Limb (tissue), 2 donors: ENCODE measurements at regions not wholly inside any gene's neighbourhood (a gene's known extent, or its start where the extent isn't known, plus 50 kb on each side); places are given as distances from the start of the nearest gene placed in this dataset.
A peak's percentile ranks its signal among the peaks of the same experiment; 100 is the strongest.

Source experiments
- DNase-seq, 2 donors: peaks; one replicate each; pipeline ENCODE4 v3.0.0-alpha.2; 2016; ENCODE audit errors: extremely low spot score in 2 of 2

- peak in 1 of 2 donors; percentile 61 for DNase-seq
Measured at GRCh38 chr12:5377997-5378592, 53.8 kb upstream of the NTF3 start.

- DNase-seq = no peak
Measured at GRCh38 chr12:5379749-5380496, 52.0 kb upstream of the NTF3 start.
